WTC11 (cell line): ENCODE measurements at regions not wholly inside any gene's neighbourhood (a gene's known extent, or its start where the extent isn't known, plus 50 kb on each side); places are given as distances from the start of the nearest gene placed in this dataset.
"Not testable (repeated sequence)": the region's sequence is repeated elsewhere in the genome, so short reads cannot be mapped to it uniquely, and the experiment has no call there.

Experiments used
- ATAC-seq: fragments of 200-7000 bp; cut with Tn5 transposase; 2 replicates; pipeline ENCODE4 v1.10.0; 2021; ENCODE audit warnings: mild to moderate bottlenecking, moderate library complexity
- CTCF ChIA-PET: fragments of 300-600 bp; sonication (Branson Sonifier 250); formaldehyde crosslinking; loops from one replicate; lab custom pipeline; 2021; ENCODE audit warnings: antibody characterized with exemption; lab: Charles Lee
- POLR2A ChIA-PET: fragments of 350-600 bp; sonication (Branson Sonifier 250); formaldehyde crosslinking; loops from one replicate; lab custom pipeline; 2021; ENCODE audit warnings: antibody characterized with exemption; lab: Charles Lee
- DNase-seq: peaks from one replicate; pipeline ENCODE4 v3.0.0; 2021; ENCODE audit warnings: low spot score
- H3K27ac Mint-ChIP-seq: 2 replicates; pipeline ENCODE4 v1.8.0; 2021; ENCODE audit warnings: mixed read lengths
- H3K27me3 Mint-ChIP-seq: 2 replicates; pipeline ENCODE4 v1.8.0; 2021; ENCODE audit warnings: low read depth, mild to moderate bottlenecking, moderate library complexity, mixed read lengths
- H3K36me3 Mint-ChIP-seq: 2 replicates; pipeline ENCODE4 v1.8.0; 2021; ENCODE audit warnings: mixed read lengths
- H3K4me1 Mint-ChIP-seq: 2 replicates; pipeline ENCODE4 v1.8.0; 2022; ENCODE audit warnings: mixed read lengths
- H3K4me3 Mint-ChIP-seq: 2 replicates; pipeline ENCODE4 v1.8.0; 2021; ENCODE audit warnings: mild to moderate bottlenecking, moderate library complexity, mixed read lengths
- H3K9me3 Mint-ChIP-seq: 2 replicates; pipeline ENCODE4 v1.8.0; 2021; ENCODE audit warnings: mixed read lengths
- ATF1 ChIP-seq: sonication (generic); formaldehyde crosslinking; IDR thresholded peaks from 2 replicates; pipeline ENCODE4 v1.8.1; 2023; ENCODE audit warnings: mild to moderate bottlenecking, moderate library complexity, missing genetic modification reagents
- ETV6 ChIP-seq: sonication (generic); formaldehyde crosslinking; IDR thresholded peaks from 2 replicates; pipeline ENCODE4 v1.8.1; 2022; ENCODE audit warnings: mild to moderate bottlenecking, missing genetic modification reagents
- FOXK1 ChIP-seq: sonication (generic); formaldehyde crosslinking; IDR thresholded peaks from 2 replicates; pipeline ENCODE4 v1.8.0; 2022; ENCODE audit warnings: mild to moderate bottlenecking, moderate library complexity, missing genetic modification reagents
- GABPB1 ChIP-seq: sonication (generic); formaldehyde crosslinking; IDR thresholded peaks from 2 replicates; pipeline ENCODE4 v1.8.1; 2023; ENCODE audit warnings: mild to moderate bottlenecking, missing genetic modification reagents
- GTF2I ChIP-seq: fragments of 250-450 bp; sonication (Bioruptor Pico); conservative IDR thresholded peaks from 2 replicates; pipeline ENCODE4 v1.4.0; 2021; ENCODE audit warnings: mild to moderate bottlenecking
- IRF2 ChIP-seq: sonication (generic); formaldehyde crosslinking; IDR thresholded peaks from 2 replicates; pipeline ENCODE4 v1.8.0; 2022; ENCODE audit warnings: low read depth, missing genetic modification reagents, borderline replicate concordance
- JAZF1 ChIP-seq: fragments of 250-450 bp; sonication (Bioruptor Pico); IDR thresholded peaks from 2 replicates; pipeline ENCODE4 v1.9.0; 2021; ENCODE audit warnings: moderate library complexity, mild to moderate bottlenecking, inconsistent platforms
- MXD4 ChIP-seq: fragments of 250-450 bp; sonication (Bioruptor Pico); IDR thresholded peaks from 2 replicates; pipeline ENCODE4 v1.8.0; 2021; ENCODE audit warnings: mild to moderate bottlenecking, moderate library complexity, borderline replicate concordance
- MYBL2 ChIP-seq: sonication (generic); formaldehyde crosslinking; IDR thresholded peaks from 2 replicates; pipeline ENCODE4 v1.8.1; 2023; ENCODE audit warnings: mild to moderate bottlenecking, moderate library complexity, missing genetic modification reagents
- NR3C1 ChIP-seq: sonication (generic); formaldehyde crosslinking; conservative IDR thresholded peaks from 2 replicates; pipeline ENCODE4 v1.8.1; 2023; ENCODE audit warnings: low read depth, mild to moderate bottlenecking, missing genetic modification reagents
- TCF7 ChIP-seq: sonication (generic); formaldehyde crosslinking; IDR thresholded peaks from 2 replicates; pipeline ENCODE4 v1.8.0; 2022; ENCODE audit warnings: mild to moderate bottlenecking, low read depth, missing genetic modification reagents, moderate library complexity
- USF2 ChIP-seq: sonication (generic); formaldehyde crosslinking; IDR thresholded peaks from 2 replicates; pipeline ENCODE4 v1.8.1; 2023; ENCODE audit warnings: mild to moderate bottlenecking, missing genetic modification reagents, moderate library complexity
- ZBTB21 ChIP-seq: sonication (generic); formaldehyde crosslinking; IDR thresholded peaks from 2 replicates; pipeline ENCODE4 v1.8.1; 2023; ENCODE audit warnings: mild to moderate bottlenecking, missing genetic modification reagents, borderline replicate concordance
- ZNF121 ChIP-seq: sonication (generic); formaldehyde crosslinking; IDR thresholded peaks from 2 replicates; pipeline ENCODE4 v1.8.0; 2023; ENCODE audit warnings: missing genetic modification reagents
- ZSCAN18 ChIP-seq: fragments of 250-450 bp; sonication (Bioruptor Pico); IDR thresholded peaks from 2 replicates; pipeline ENCODE4 v2.1.2; 2022; ENCODE audit warnings: mild to moderate bottlenecking, moderate library complexity
- TF ChIP-seq, protein P1 (sequence below): sonication (generic); formaldehyde crosslinking; IDR thresholded peaks from 2 replicates; pipeline ENCODE4 v1.8.0; 2022; ENCODE audit warnings: mild to moderate bottlenecking, missing genetic modification reagents
- TF ChIP-seq, protein P2 (sequence below): sonication (generic); formaldehyde crosslinking; IDR thresholded peaks from 2 replicates; pipeline ENCODE4 v1.8.1; 2023; ENCODE audit warnings: mild to moderate bottlenecking, missing genetic modification reagents, borderline replicate concordance
- TF ChIP-seq, protein P3 (sequence below): sonication (generic); formaldehyde crosslinking; IDR thresholded peaks from 2 replicates; pipeline ENCODE4 v1.8.0; 2023; ENCODE audit warnings: missing genetic modification reagents

DNA sequence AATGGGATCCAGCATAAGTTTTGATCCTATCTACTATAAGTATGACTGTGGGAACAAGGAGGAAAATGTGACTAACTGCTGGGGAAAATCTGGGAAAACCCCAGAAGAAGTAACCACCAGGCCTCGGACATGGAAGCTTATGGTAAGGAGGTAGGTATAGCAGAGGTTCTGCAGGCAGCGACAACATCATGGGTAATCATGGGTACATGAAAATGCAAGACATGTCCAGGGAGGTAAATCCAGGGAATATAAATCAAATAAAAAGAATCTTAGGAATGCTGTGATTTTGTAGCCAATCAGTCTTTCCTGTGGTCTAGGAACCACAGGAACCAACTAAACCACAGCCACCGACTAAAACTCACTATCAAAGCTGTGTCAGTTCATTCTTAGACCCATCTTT, 168.3 kb upstream of the NPY start:
- H3K4me1 Mint-ChIP-seq, result peaks cover 5% of the 10 kb centered on the region
- no peak overlapping the region for H3K27ac Mint-ChIP-seq
- no peaks in the 10 kb centered on the region for H3K27me3 Mint-ChIP-seq
- CTCF ChIA-PET, result no interaction called here
- 0 out of 2 replicates have a peak, but pooled peaks cover 4% of the 10 kb centered on the region for H3K9me3 Mint-ChIP-seq
- TF ChIP-seq IRF2 (no peak), GTF2I (CRISPR knock-in tag) (no peak), ZSCAN18 (no peak), USF2 (CRISPR knock-in tag) (no peak), ATF1 (CRISPR knock-in tag) (no peak), NR3C1 (CRISPR knock-in tag) (no peak), FOXK1 (CRISPR knock-in tag) (no peak)
- TF ChIP-seq, protein P1, sequence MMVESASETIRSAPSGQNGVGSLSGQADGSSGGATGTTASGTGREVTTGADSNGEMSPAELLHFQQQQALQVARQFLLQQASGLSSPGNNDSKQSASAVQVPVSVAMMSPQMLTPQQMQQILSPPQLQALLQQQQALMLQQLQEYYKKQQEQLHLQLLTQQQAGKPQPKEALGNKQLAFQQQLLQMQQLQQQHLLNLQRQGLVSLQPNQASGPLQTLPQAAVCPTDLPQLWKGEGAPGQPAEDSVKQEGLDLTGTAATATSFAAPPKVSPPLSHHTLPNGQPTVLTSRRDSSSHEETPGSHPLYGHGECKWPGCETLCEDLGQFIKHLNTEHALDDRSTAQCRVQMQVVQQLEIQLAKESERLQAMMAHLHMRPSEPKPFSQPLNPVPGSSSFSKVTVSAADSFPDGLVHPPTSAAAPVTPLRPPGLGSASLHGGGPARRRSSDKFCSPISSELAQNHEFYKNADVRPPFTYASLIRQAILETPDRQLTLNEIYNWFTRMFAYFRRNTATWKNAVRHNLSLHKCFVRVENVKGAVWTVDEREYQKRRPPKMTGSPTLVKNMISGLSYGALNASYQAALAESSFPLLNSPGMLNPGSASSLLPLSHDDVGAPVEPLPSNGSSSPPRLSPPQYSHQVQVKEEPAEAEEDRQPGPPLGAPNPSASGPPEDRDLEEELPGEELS (CRISPR knock-in tag), result no peak
- TF ChIP-seq, protein P2, sequence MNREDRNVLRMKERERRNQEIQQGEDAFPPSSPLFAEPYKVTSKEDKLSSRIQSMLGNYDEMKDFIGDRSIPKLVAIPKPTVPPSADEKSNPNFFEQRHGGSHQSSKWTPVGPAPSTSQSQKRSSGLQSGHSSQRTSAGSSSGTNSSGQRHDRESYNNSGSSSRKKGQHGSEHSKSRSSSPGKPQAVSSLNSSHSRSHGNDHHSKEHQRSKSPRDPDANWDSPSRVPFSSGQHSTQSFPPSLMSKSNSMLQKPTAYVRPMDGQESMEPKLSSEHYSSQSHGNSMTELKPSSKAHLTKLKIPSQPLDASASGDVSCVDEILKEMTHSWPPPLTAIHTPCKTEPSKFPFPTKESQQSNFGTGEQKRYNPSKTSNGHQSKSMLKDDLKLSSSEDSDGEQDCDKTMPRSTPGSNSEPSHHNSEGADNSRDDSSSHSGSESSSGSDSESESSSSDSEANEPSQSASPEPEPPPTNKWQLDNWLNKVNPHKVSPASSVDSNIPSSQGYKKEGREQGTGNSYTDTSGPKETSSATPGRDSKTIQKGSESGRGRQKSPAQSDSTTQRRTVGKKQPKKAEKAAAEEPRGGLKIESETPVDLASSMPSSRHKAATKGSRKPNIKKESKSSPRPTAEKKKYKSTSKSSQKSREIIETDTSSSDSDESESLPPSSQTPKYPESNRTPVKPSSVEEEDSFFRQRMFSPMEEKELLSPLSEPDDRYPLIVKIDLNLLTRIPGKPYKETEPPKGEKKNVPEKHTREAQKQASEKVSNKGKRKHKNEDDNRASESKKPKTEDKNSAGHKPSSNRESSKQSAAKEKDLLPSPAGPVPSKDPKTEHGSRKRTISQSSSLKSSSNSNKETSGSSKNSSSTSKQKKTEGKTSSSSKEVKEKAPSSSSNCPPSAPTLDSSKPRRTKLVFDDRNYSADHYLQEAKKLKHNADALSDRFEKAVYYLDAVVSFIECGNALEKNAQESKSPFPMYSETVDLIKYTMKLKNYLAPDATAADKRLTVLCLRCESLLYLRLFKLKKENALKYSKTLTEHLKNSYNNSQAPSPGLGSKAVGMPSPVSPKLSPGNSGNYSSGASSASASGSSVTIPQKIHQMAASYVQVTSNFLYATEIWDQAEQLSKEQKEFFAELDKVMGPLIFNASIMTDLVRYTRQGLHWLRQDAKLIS, result no peak
- TF ChIP-seq, protein P3, sequence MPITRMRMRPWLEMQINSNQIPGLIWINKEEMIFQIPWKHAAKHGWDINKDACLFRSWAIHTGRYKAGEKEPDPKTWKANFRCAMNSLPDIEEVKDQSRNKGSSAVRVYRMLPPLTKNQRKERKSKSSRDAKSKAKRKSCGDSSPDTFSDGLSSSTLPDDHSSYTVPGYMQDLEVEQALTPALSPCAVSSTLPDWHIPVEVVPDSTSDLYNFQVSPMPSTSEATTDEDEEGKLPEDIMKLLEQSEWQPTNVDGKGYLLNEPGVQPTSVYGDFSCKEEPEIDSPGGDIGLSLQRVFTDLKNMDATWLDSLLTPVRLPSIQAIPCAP (CRISPR knock-in tag), result no peak
- no peak for ATAC-seq
- POLR2A ChIA-PET, result no interaction called here
- DNase-seq, result no peak
- H3K36me3 Mint-ChIP-seq, result no peaks in the 10 kb centered on the region
- no peak overlapping the region for H3K4me3 Mint-ChIP-seq

GRCh38 chr7:24117903-24118499, 166.0 kb upstream of the NPY start:
- DNase-seq, H3K27ac Mint-ChIP-seq, H3K4me1 Mint-ChIP-seq, POLR2A ChIA-PET, H3K4me3 Mint-ChIP-seq, H3K27me3 Mint-ChIP-seq, H3K9me3 Mint-ChIP-seq, H3K36me3 Mint-ChIP-seq, ATAC-seq: not testable (repeated sequence)
- CTCF ChIA-PET, result interaction anchor here (1.4 kb wide), 1 partner anchor 179 kb away, joined by 3 read pairs; no protein-coding TSS in a partner anchor

GRCh38 chr7:24119852-24120251, 164.1 kb upstream of the NPY start:
- POLR2A ChIA-PET, result no interaction called here
- TF ChIP-seq GABPB1 (CRISPR knock-in tag), result no peak
- TF ChIP-seq TCF7 (CRISPR knock-in tag), result no peak
- TF ChIP-seq MYBL2 (CRISPR knock-in tag), result no peak
- TF ChIP-seq, protein P2, result no peak
- no peak for TF ChIP-seq ZNF121
- no peak for TF ChIP-seq ZBTB21 (CRISPR knock-in tag)
- no peak for TF ChIP-seq JAZF1
- TF ChIP-seq MXD4 (CRISPR knock-in tag), result no peak
- TF ChIP-seq ETV6 (CRISPR knock-in tag), result no peak
- TF ChIP-seq, protein P3 (CRISPR knock-in tag), result no peak

More at GRCh38 chr7:24119852-24120251, 164.1 kb upstream of the NPY start:
- no peak overlapping the region for H3K27ac Mint-ChIP-seq
- H3K4me1 Mint-ChIP-seq, result no peaks in the 10 kb centered on the region; the same call in 1 of the 2 replicates
- ATAC-seq, result peak; percentile 72
- no peak for DNase-seq
- no peak overlapping the region for H3K4me3 Mint-ChIP-seq
- CTCF ChIA-PET, result no interaction called here
- H3K36me3 Mint-ChIP-seq, result no peaks in the 10 kb centered on the region
- no peaks in the 10 kb centered on the region for H3K27me3 Mint-ChIP-seq
- 0 out of 2 replicates have a peak, but pooled peaks cover 4% of the 10 kb centered on the region for H3K9me3 Mint-ChIP-seq
